A549 (cell line): ENCODE measurements at regions not wholly inside any gene's neighbourhood (a gene's known extent, or its start where the extent isn't known, plus 50 kb on each side); places are given as distances from the start of the nearest gene placed in this dataset.

Experiments used
- ATAC-seq, 2 experiments: fragments of 200-7000 bp in 1 of 2; fragments of >200 bp in 1 of 2; cut with Nextera tagmentation in 1 of 2; cut with Tn5 transposase in 1 of 2; 3 replicates each; pipeline versions ENCODE4 v1.8.0 to v1.9.1; 2018 to 2020; ENCODE audit warnings: mild to moderate bottlenecking in 1 of 2, moderate library complexity in 1 of 2
- CTCF ChIA-PET: fragments of 300-600 bp; sonication (Branson Sonifier 250); formaldehyde crosslinking; extraction: SDS; loops from one replicate; lab custom pipeline; 2021; ENCODE audit warnings: antibody characterized with exemption, inconsistent platforms; lab: Yijun Ruan, JAX
- POLR2A ChIA-PET: fragments of 350-600 bp; formaldehyde crosslinking; extraction: SDS; loops from one replicate; lab custom pipeline; 2021; ENCODE audit warnings: antibody characterized with exemption, inconsistent platforms; lab: Yijun Ruan, JAX
- DNase-seq, 2 experiments: peaks; one replicate each; pipeline versions ENCODE4 v3.0.0 to v3.0.0-alpha.2; 2011 to 2016; ENCODE audit warnings: low read depth in 1 of 2, low spot score in 1 of 2
- FAIRE-seq: peaks from 2 replicates; lab custom pipeline; 2011; peaks lifted over from hg19 to GRCh38; lab: Jason Lieb, UNC
- H3K27ac ChIP-seq, 2 experiments: fragments of >200 bp; sonication (Bioruptor Twin); formaldehyde crosslinking; 3 replicates each; pipeline ENCODE4 v1.5.1; 2016 to 2017
- H3K4me1 ChIP-seq: fragments of >200 bp; sonication (Bioruptor Twin); formaldehyde crosslinking; 3 replicates; pipeline ENCODE4 v1.6.1; 2016
- H3K4me2 ChIP-seq: fragments of >200 bp; sonication (Bioruptor Twin); formaldehyde crosslinking; 3 replicates; pipeline ENCODE4 v1.6.1; 2016
- H3K4me3 ChIP-seq: fragments of >200 bp; sonication (Bioruptor Twin); formaldehyde crosslinking; 3 replicates; pipeline ENCODE4 v1.5.1; 2016
- H3K9me3 ChIP-seq: fragments of >200 bp; sonication (Bioruptor Twin); formaldehyde crosslinking; 3 replicates; pipeline ENCODE4 v1.6.1; 2016
- BHLHE40 ChIP-seq: IDR thresholded peaks from 2 replicates; pipeline ENCODE4 v1.6.1; 2012; ENCODE audit warnings: low read depth, low read length, inconsistent platforms
- CBX8 ChIP-seq: fragments of 200-600 bp; sonication (generic); IDR thresholded peaks from 2 replicates; pipeline ENCODE4 v1.6.1; 2016
- E2F6 ChIP-seq: IDR thresholded peaks from 2 replicates; pipeline ENCODE4 v1.6.1; 2012; ENCODE audit warnings: low read depth, borderline replicate concordance
- ELK1 ChIP-seq: fragments of 150-350 bp; IDR thresholded peaks from 2 replicates; pipeline ENCODE4 v1.6.1; 2014; ENCODE audit warnings: low read depth, mild to moderate bottlenecking, low read length
- EP300 ChIP-seq, 2 experiments: fragments of >200 bp; sonication (Bioruptor Twin); formaldehyde crosslinking; IDR thresholded peaks; 2 replicates in 1 of 2; 3 replicates in 1 of 2; pipeline ENCODE4 v1.6.1; 2016 to 2017
- FOSB ChIP-seq: fragments of 250-450 bp; sonication (Bioruptor Pico); IDR thresholded peaks from 2 replicates; pipeline ENCODE4 v1.5.0; 2020; ENCODE audit warnings: mild to moderate bottlenecking, moderate library complexity
- HES2 ChIP-seq: fragments of >200 bp; sonication (Bioruptor Twin); formaldehyde crosslinking; IDR thresholded peaks from 2 replicates; pipeline ENCODE4 v1.6.1; 2016
- HOXB5 ChIP-seq: fragments of 250-450 bp; sonication (Bioruptor Pico); IDR thresholded peaks from 2 replicates; pipeline ENCODE4 v1.5.0; 2020; ENCODE audit warnings: mild to moderate bottlenecking, moderate library complexity
- KDM1A ChIP-seq: fragments of 200-600 bp; sonication (generic); IDR thresholded peaks from 2 replicates; pipeline ENCODE4 v1.6.1; 2016; ENCODE audit warnings: low read depth, mild to moderate bottlenecking
- MYC ChIP-seq: IDR thresholded peaks from 2 replicates; pipeline ENCODE4 v1.6.1; 2012; ENCODE audit warnings: mild to moderate bottlenecking, inconsistent platforms, low read length, improper control_type of control experiment, borderline replicate concordance
- NFE2L2 ChIP-seq: fragments of 150-350 bp; conservative IDR thresholded peaks from 2 replicates; pipeline ENCODE4 v1.6.1; 2014; ENCODE audit warnings: low read length
- NR3C1 ChIP-seq: fragments of >200 bp; sonication (Bioruptor Twin); formaldehyde crosslinking; IDR thresholded peaks from 3 replicates; pipeline ENCODE4 v1.6.1; 2017
- PHF8 ChIP-seq: fragments of 200-600 bp; sonication (generic); IDR thresholded peaks from 2 replicates; pipeline ENCODE4 v1.6.1; 2016; ENCODE audit warnings: low read depth, mild to moderate bottlenecking, antibody characterized with exemption, moderate library complexity, borderline replicate concordance
- POLR2A ChIP-seq: IDR thresholded peaks from 2 replicates; pipeline ENCODE4 v1.6.1; 2012; ENCODE audit warnings: mild to moderate bottlenecking, low read length
- REST ChIP-seq: fragments of 200-600 bp; sonication (generic); IDR thresholded peaks from 2 replicates; pipeline ENCODE4 v1.6.1; 2016; ENCODE audit warnings: antibody characterized with exemption, mild to moderate bottlenecking, moderate library complexity
- SMC3 ChIP-seq: fragments of >200 bp; sonication (Bioruptor Twin); formaldehyde crosslinking; IDR thresholded peaks from 3 replicates; pipeline ENCODE4 v1.6.1; 2018; ENCODE audit warnings: inconsistent platforms
- TFCP2L1 ChIP-seq: fragments of 250-450 bp; sonication (Bioruptor Pico); IDR thresholded peaks from 2 replicates; pipeline ENCODE4 v1.5.0; 2021; ENCODE audit warnings: mild to moderate bottlenecking
- USF2 ChIP-seq: fragments of 450-650 bp; IDR thresholded peaks from 2 replicates; pipeline ENCODE4 v1.6.1; 2014; ENCODE audit warnings: antibody characterized with exemption
- ZNF302 ChIP-seq: fragments of 250-450 bp; sonication (Bioruptor Pico); IDR thresholded peaks from 2 replicates; pipeline ENCODE4 v1.9.0; 2021; ENCODE audit warnings: inconsistent platforms, mild to moderate bottlenecking, moderate library complexity
- ZSCAN20 ChIP-seq: fragments of 250-450 bp; sonication (Bioruptor Pico); IDR thresholded peaks from 2 replicates; pipeline ENCODE4 v1.8.0; 2022; ENCODE audit warnings: mild to moderate bottlenecking, moderate library complexity
- WGBS: methylation state at CpG from one replicate; pipeline ENCODE4 v1.1.6; 2017; ENCODE audit errors: missing lambda C conversion rate; 5-methylcytosine and 5-hydroxymethylcytosine counted together

- Histone ChIP-seq H3K27ac (no peak overlapping the region), H3K9me3 (no peaks in the 10 kb centered on the region), H3K4me1 (no peaks in the 10 kb centered on the region), H3K4me2 (no peak overlapping the region), H3K4me3 (no peak overlapping the region)
- DNase-seq (no peak), ATAC-seq (no peak), FAIRE-seq (no peak)
- ChIA-PET POLR2A (no interaction called here), CTCF (no interaction called here)
- WGBS, result 17% methylated on average over 2 of the region's 2 CpGs
- no peak for TF ChIP-seq BHLHE40
- TF ChIP-seq SMC3, result no peak
Observed at GRCh38 chr2:66110608-66111007, 324.3 kb upstream of the MEIS1 start.

- Histone ChIP-seq H3K4me2 (no peak overlapping the region), H3K9me3 (no peaks in the 10 kb centered on the region), H3K27ac (no peak overlapping the region), H3K4me1 (no peaks in the 10 kb centered on the region), H3K4me3 (no peak overlapping the region)
- DNase-seq (no peak), FAIRE-seq (no peak), ATAC-seq (no peak)
- POLR2A ChIA-PET, result no interaction called here
- TF ChIP-seq USF2 (no peak), MYC (no peak)
- WGBS, result 27% methylated on average over 2 of the region's 2 CpGs
- CTCF ChIA-PET, result no interaction called here
Observed at GRCh38 chr2:66110086-66110485, 324.8 kb upstream of the MEIS1 start.

- H3K4me3 ChIP-seq, result no peak overlapping the region
- no peak for FAIRE-seq
- no peak for DNase-seq
- no peak for ATAC-seq
- H3K27ac ChIP-seq, result no peak overlapping the region
- H3K4me1 ChIP-seq, result no peaks in the 10 kb centered on the region
- POLR2A ChIA-PET, result no interaction called here
- TF ChIP-seq ZSCAN20, result no peak
- TF ChIP-seq HOXB5 (CRISPR knock-in tag), result no peak
- no peak for TF ChIP-seq NFE2L2
- no peak for TF ChIP-seq POLR2A
- no peak for TF ChIP-seq NR3C1
- TF ChIP-seq ELK1, result no peak
- TF ChIP-seq FOSB (CRISPR knock-in tag), result no peak
- no peak for TF ChIP-seq CBX8
- TF ChIP-seq E2F6, result no peak
- TF ChIP-seq ZNF302, result no peak
- no peak for TF ChIP-seq TFCP2L1 (CRISPR knock-in tag)
- no peak for TF ChIP-seq HES2
- TF ChIP-seq KDM1A, result no peak
- TF ChIP-seq PHF8, result no peak
- TF ChIP-seq, all 56 proteins: peak for 0
- no peaks in the 10 kb centered on the region for H3K9me3 ChIP-seq
- CTCF ChIA-PET, result no interaction called here
- H3K4me2 ChIP-seq, result no peak overlapping the region
- 0% methylated on average over 2 of the region's 2 CpGs for WGBS
Observed at GRCh38 chr2:66109419-66109818, 325.5 kb upstream of the MEIS1 start.

GRCh38 chr2:66105066-66105753, 329.7 kb upstream of the MEIS1 start:
- no peak for TF ChIP-seq REST
- TF ChIP-seq EP300 (IDR thresholded peaks at IDR 0.05), result no peak
- TF ChIP-seq E2F6, result no peak
- TF ChIP-seq FOSB (CRISPR knock-in tag), result no peak
- no peak for TF ChIP-seq NR3C1
- TF ChIP-seq CBX8, result no peak
- no peaks in the 10 kb centered on the region for H3K9me3 ChIP-seq
- ChIA-PET CTCF (no interaction called here), POLR2A (no interaction called here)
- DNase-seq (no peak), FAIRE-seq (no peak), ATAC-seq (no peak)
- H3K4me2 ChIP-seq, result no peak overlapping the region
- H3K27ac ChIP-seq, result no peak overlapping the region
- H3K4me3 ChIP-seq, result no peak overlapping the region
- H3K4me1 ChIP-seq, result no peaks in the 10 kb centered on the region
- 11% methylated on average over 5 of the region's 5 CpGs for WGBS
